SW 1271 (cell line): ENCODE measurements at regions not wholly inside any gene's neighbourhood (a gene's known extent, or its start where the extent isn't known, plus 50 kb on each side); places are given as distances from the start of the nearest gene placed in this dataset.
"Not testable (repeated sequence)": the region's sequence is repeated elsewhere in the genome, so short reads cannot be mapped to it uniquely, and the experiment has no call there.

Experiments used
- DNase-seq, 2 experiments: peaks; one replicate each; lab custom pipeline; 2025; lab: John Stamatoyannopoulos, UW

GRCh38 chr5:99437986-99438385 lies 509.2 kb upstream of the CHD1 start:
- DNase-seq, result no peak

- not testable (repeated sequence) for DNase-seq
Observed at GRCh38 chr5:99423396-99423795, 494.6 kb upstream of the CHD1 start.

- not testable (repeated sequence) for DNase-seq
Observed at GRCh38 chr5:99418640-99419039, 489.8 kb upstream of the CHD1 start.

GRCh38 chr5:99410386-99410785 lies 481.6 kb upstream of the CHD1 start:
- DNase-seq, result not testable (repeated sequence)

- not testable (repeated sequence) for DNase-seq
Observed at GRCh38 chr5:99404764-99405302, 476.0 kb upstream of the CHD1 start.

- DNase-seq, result not testable (repeated sequence)
Observed at GRCh38 chr5:99400571-99400970, 471.8 kb upstream of the CHD1 start.

GRCh38 chr5:99398976-99399375 lies 470.2 kb upstream of the CHD1 start:
- no peak for DNase-seq

- DNase-seq, result no peak
Observed at GRCh38 chr5:99386406-99387077, 457.7 kb upstream of the CHD1 start.

GRCh38 chr5:99379187-99379586 lies 450.4 kb upstream of the CHD1 start:
- no peak for DNase-seq

GRCh38 chr5:99378443-99378842 lies 449.6 kb upstream of the CHD1 start:
- DNase-seq, result no peak

- DNase-seq, result no peak
Observed at GRCh38 chr5:99369797-99370593, 441.2 kb upstream of the CHD1 start.

- DNase-seq, result no peak
Observed at GRCh38 chr5:99368726-99369125, 439.9 kb upstream of the CHD1 start.

- no peak for DNase-seq
Observed at GRCh38 chr5:99355881-99356280, 427.1 kb upstream of the CHD1 start.

- no peak for DNase-seq
Observed at GRCh38 chr5:99349787-99350186, 421.0 kb upstream of the CHD1 start.

- DNase-seq, result no peak
Observed at GRCh38 chr5:99348597-99348996, 419.8 kb upstream of the CHD1 start.

- DNase-seq, result not testable (repeated sequence)
Observed at GRCh38 chr5:99339758-99340157, 411.0 kb upstream of the CHD1 start.

- no peak for DNase-seq
Observed at GRCh38 chr5:99334936-99335335, 406.1 kb upstream of the CHD1 start.

- DNase-seq, result no peak
Observed at GRCh38 chr5:99331061-99331460, 402.3 kb upstream of the CHD1 start.

- DNase-seq, result no peak
Observed at GRCh38 chr5:99320436-99320835, 391.6 kb upstream of the CHD1 start.

- DNase-seq, result no peak
Observed at GRCh38 chr5:99317136-99317535, 388.3 kb upstream of the CHD1 start.

- DNase-seq, result no peak
Observed at GRCh38 chr5:99316484-99316883, 387.7 kb upstream of the CHD1 start.

- DNase-seq, result no peak
Observed at GRCh38 chr5:99315413-99316183, 386.8 kb upstream of the CHD1 start.
